HG03520 (cell line): ENCODE measurements at regions not wholly inside any gene's neighbourhood (a gene's known extent, or its start where the extent isn't known, plus 50 kb on each side); places are given as distances from the start of the nearest gene placed in this dataset.
A peak's percentile ranks its signal among the peaks of the same experiment; 100 is the strongest.

ENCODE experiments used
- ATAC-seq: cut with Tn5 transposase; IDR thresholded peaks from one replicate; pipeline ENCODE4 v1.9.1; 2021; ENCODE audit warnings: mild to moderate bottlenecking, moderate library complexity; ENCODE audit not compliant: unreplicated experiment

DNA sequence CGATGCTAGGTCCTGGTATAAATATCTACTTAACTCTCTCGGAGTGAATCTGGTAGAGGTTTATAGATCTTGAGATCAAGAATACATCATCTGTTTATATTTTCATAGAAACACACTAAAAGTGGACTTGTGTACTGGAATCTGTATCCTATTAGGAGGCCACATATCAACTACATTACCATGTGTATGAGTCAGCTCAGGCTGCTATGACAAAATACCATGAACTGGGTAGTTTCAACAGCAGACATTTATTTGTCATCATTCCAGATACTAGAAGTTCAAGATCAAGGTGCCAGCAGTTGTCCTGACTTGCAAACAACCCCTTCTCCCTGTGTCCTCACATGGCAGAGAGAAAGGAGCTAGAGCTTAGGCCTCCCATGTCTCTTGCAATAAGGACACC, 113.9 kb upstream of the PFKP start:
- ATAC-seq = no peak

DNA sequence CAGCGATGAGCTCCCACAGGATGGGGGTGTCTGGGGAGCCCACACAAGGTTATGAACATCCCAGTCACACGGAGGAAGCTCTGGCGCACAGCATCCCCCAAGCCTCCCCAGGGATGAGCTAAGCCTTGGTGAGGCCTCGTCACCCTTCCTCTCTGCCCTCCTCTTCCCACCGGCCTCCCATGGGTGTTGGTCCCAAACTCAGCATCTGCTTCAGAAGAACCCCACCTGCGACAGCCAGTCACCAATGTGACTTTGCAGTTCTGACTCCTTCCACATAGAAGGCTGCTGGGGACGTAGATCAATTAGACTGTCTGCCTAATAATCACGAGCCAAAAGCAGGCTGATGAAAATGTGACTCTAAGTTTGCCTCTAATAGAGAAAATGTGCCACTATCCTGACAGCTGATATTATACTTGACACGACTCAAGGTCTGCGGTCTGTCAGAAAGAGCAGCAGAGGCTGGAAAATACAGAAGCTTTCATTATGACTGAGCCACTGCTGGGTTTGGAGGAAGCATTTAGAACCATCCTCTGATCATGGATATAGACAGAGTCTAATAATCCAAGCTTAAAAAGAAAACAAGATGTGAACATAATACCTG, 116.0 kb upstream of the PFKP start:
- no peak for ATAC-seq

DNA sequence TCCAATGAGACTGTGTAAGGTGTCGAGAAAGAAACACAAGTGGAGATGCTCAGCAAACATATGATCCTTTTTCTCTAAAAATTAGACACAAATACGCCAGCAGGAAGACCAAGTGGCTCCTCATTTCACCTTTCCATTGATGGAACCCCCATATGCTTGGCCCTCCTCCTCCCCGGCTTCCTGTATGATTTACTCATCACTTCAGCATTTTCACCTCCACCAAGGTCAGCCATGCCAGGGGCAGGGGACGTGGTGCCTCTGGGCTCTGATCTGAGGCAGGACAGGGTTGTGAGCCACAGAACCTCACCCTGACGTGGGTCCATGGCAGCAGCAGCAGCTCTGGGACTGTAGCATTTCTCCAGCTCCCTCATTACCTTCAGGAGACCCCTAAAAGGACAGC, 116.8 kb upstream of the PFKP start:
- ATAC-seq = no peak

DNA sequence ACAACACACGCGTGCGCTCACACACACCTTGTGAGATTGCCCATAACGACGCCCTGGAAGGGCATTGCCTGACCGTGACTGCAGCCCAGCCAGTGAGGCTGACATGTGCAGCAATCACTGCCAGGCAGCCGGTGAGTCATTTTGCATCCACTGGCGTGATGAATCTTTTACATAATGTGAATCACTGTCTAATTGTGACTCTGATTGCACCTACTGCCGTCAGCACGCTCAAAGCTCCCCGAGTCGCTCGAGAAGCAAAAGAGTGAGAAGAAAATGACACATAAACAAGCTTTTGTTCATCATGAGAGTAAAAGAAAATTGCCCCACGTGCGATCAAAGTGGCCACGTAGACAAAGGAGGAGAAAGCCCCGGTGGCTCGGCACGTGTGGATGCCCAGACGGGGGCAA, 117.4 kb upstream of the PFKP start:
- peak; percentile 52 for ATAC-seq

DNA sequence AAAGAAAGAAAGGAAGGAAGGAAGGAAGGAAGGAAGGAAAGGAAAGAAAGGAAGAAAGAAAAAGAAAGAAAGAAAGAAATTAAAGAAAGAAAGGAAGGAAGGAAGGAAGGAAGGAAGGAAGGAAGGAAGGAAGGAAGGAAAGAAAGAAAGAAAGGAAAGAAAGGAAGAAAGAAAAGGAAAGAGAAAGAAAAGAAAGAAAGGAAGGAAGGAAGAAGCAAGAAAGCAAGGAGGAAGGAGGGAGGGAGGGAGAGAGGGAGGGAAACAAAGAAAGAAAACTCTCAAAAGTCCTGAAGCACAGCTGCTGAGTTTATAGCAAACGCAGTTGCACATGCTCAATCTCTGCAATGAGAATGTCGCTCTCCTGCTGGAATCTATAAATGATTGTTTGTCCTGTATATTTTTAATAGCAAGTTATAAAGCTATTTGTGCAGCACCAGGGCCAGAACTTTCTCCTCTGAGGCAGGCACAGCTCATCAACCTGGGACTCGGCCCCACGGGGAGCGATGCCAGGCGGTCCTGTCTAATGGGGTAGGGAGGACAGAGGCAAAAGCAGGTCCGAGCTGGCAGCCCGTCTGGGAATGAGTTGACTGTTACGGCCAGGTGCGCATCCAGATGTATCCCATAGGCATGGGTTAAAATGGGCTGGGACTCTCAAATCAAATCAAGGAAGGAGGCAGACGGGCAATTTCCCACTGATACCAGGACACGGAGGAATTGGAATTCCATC, 118.0 kb upstream of the PFKP start:
- ATAC-seq = no peak

DNA sequence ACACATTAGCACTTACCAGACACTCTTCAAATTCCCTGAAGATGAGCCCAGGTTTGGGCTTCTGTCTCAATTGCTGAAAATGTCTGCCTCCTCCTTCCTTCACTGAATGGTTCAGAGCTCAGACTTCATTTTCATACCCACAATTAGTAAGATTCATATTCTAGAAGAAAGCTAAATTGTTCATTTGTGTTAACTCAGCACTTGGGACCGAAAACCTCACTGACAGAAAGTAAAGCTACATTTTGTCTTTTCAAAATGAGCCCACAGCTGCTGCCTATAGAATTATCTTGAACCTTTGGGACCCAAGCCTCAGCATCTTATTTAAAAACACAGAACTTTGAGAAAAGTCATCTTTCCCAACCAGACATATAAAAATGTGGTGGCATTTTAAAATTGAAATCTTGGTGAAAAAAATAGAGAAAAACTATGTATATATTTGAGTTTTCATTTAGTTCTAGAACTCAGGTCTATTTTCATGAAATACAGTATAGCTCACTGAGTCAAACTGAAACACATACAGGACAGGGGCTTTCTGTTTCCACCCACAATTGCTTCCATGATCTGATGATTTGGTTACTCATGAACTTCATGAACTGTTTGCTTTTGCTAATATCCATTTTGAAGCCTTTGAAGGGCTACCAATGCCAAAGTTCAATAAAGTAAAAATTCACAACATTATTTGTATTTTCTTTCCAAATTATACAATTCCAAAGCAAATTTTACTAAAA, 119.1 kb upstream of the PFKP start:
- ATAC-seq = peak; percentile 68

DNA sequence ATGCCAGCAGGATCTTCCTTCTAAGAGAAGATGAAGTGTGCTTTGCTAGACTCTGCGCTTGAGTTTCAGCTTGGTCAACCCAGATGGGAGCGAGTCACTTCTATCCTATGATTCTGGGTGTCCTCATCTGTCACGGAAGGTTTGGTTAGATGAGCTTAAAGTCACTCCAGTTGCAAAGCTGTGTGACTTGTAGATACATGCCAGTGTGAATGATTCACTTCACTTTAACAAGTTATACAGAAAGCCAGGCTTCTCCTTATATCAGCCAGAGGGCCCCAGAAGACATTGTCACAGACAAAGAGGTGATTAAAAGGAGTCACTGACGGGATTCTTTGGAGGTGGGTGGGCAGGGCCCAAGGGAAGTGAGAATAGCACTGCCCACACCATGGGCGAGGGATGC, 122.6 kb upstream of the PFKP start:
- ATAC-seq = no peak

DNA sequence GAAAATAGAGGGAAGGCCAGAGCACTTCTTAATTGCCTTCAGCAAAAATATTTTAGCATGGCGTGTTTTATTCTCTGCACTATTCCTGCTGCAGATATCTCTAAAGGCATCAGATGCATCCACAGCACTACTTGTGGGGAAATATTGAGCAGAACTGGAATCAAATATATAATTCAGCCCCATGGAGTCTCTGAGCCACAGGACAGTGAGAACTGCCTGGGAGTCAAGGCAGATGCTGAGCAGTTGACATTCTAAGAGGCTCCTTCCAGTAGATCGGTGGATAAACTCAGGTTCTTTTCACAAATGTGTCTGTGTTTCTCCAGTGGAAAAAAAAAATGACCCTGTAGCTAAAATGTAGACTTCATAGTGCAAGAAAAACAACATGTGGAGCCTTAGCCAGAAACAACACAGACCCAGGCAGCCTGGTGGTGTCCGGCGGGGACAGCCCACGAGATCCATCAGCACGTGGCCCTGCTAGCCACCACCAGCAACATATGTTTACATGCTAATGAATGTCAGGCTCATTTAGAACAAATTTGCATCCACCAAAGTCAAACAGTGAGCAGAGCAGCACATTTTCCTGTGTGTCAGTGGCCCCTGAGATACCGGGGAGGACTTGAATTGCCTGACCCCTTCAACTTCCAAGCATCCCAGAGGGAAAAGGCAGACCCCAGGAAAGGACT, 123.3 kb upstream of the PFKP start:
- no peak for ATAC-seq

DNA sequence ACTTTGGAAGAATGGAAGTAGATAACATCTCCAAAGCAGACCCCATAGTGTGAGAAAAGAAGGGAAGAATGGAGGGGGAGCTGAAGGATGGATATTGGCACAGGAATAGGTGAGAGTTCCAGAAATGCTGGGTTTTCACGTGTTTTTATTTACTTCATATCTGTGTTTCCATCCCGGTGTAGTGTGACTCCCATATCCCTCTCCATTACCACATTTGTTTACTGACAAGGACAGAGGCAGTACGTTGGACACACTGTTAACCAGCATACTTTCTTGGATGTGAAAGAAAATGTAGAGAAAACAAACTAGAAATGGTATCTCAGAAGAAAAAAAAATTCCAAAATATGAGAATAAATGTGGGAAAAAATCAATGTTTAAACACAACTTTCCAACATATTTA, 124.4 kb upstream of the PFKP start:
- ATAC-seq = no peak

DNA sequence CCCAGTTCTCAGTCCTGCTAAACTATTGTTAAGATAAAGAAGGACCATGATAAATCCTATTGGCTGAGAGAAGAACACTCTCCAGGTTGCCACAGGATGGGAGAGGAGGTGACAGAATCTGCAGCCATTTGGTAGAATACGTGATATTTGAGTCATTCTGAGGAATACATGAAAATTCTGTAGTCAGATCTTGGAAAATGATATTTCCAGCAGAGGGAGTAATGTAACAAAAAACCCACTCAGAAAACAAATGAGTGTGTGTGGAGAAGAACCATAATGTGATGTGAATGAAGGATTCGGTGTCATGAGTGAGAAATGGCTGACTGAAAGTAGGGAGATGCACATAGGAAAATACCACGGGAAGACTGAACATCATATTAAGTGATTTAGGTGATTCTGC, 128.5 kb upstream of the PFKP start:
- no peak for ATAC-seq

DNA sequence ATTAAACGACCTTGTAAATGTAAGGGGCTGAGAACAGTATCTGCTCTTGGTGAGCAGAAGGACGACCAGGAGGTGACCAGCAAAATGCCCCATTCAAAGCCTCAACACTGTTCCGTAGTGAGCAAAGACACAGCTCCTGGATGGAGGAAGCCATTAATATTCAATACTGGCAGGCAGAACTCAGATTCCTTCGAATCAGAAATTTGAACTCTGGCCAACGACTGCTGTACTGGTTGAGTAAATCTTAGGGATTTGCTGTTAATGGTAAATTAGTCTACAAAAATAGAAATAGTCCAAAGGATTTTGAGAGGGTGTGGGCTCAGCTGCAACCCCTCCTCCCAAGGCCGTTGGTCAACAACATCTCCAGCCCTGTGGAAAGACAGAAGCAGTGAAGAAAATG, 130.5 kb upstream of the PFKP start:
- ATAC-seq = no peak

DNA sequence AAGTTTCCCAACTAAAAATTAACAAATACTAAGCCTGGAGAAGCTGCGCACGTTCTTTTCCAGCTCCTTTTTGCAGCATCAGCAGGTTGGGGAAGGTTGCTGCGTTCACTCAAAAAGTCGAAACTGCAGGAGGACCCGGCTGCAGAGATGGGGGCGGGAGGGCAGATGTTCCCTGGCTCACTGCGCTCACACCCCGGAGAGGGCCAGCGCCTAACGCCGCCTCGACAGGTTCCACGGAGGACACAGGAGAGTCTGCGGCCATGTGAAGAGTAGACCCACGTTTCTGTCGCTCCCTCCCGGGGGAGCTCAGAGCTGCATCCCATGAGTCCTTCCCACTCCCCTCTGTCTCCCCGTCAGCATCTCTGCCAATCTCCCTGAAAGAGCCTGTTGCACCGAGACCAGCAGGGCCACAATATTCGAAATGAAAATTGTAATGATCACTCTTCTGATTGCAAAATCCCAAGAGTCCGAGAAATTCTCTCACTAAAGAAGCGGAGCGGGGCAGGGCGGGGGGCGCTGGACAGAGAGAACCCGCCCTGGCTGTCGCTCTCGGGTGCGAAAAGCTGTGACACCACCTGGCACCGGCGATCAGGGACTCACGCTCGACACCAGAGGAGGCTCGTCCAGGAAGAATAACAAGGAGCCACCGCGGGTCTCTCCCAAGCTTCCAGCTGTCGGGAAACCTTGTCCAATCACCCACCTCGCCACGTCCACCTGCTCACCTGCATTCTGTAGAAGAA, 131.5 kb upstream of the PFKP start:
- ATAC-seq = no peak

DNA sequence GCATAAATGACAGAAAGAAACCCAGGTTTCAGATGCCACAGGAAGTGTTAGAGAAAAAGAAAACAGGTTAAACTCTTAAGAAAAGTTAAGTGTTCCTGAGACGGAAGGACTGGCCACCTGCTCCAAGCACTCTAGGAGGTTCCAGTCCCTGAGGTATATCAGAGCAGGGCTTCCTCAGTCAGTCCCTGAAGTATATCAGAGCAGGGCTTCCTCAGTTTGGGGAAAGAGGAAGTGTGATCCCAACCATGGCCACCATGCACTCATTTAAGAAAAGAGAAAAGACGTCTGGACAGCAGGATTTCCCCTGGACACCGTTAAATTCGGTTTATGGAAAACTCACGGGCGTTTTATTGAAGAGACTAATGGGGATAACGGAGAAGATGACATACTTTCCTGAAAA, 133.4 kb upstream of the PFKP start:
- ATAC-seq = no peak

DNA sequence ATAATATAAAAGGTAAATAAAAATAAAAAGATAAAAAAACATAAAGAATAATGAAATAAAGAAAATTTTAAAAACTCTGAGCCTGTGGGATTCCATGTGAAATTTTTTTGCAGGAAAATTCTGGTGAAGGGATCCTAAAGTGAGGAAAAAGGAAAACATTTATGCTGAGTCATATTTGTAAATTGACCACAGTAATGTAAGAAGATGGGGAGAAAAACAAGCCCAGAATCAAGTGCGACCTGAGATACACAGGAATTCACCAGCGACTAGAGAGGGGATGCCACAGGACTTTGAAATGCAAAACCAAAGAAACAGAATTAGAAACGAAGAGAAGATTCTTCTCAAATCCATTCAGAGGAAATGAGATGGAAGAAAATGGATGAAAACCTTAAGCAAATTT, 133.8 kb upstream of the PFKP start:
- no peak for ATAC-seq

DNA sequence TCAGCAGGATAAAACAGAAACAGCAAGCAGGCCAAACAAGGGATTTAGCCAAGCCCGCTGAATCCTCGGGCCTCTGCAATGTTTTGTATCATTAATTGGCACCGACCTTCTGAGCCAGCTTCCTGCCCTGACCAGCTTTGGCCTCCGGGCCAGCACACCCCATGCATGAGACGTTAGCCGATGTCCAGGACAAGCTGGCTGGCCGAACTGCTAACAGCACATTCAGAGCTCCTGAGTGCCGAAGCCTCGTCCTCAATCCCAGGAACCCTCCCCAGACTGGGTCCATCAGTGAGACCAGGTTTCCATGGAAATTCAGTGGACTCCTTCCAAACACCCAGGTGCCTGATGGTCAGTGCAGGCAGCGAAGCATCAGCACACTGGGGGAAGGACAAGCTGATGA, 134.3 kb upstream of the PFKP start:
- ATAC-seq = no peak

DNA sequence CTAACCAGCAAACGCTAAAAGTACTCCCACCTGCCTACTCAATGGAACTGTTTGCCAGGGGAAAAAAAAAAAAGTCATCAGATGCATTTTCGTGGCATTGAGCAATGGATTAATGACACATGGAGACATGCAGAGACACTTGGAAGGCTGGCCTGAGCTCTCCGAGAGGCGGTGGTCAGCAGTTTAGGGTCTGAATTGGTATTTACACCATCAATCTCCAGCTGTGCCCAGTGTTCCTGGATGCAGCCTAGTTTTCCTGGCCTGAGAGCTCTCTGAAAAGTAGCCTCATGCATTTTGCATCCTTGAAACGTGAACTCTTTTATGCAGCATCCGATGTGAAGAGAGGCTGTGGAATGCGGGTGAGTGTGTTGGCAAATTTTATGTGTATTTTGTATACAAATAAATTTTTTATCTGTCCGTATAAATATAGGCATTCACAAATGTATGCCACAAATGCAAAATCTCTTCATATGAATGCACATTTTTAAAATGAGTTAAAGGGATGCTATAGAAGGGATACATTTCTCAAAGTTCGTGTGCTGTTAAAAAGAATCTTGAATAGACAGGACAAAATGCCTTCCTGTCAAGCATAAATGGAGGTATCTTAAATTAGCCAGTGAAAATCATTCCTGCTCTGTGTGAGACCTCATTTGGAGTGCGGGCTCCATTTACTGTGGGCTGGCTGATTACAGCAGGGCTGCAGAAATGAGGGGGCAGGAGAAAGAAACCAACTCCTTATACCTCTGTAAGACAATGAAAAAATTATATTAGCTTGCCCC, 137.7 kb upstream of the PFKP start:
- ATAC-seq = no peak

DNA sequence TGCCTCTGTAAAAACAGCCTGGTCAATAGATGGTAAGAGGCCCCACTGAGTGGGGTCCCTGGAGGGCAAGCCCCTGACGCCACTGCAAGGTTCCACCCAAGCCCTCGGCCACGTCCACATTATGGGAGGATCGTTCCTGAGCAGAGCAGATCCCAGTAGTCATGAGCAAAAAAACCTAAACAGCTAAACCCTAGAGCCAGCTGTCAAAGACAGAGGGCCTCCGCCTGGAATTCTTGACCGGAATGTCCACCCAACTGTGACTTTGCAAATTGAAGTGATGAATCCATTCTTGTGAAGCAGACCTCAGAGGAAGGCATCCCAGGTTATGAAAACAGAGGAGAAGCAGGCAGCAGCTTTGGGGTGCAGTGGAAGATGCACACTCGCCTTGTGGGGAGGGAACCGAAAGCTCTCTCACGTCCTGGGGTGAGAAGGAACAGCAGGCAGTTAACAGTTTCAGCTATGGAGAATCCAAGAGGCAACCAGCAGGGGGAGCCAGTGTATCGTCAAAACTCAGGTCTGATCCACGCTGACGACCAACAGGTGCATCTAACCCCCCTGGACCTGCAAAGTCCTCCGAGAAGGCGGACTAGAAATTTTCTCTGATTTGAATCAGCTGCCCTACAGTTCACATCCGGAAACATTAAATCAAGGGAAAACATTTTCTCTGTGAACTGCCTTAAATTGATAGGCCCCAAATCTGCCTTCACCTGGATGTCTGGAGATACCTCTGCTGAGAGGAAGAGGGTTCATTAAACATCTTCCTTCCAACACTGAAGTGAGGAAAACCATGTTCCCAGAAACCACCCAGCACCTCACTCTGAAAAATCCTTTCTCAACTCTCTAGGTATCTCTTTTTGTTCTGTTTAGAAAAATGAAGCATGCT, 139.1 kb upstream of the PFKP start:
- peak; percentile 91 for ATAC-seq

DNA sequence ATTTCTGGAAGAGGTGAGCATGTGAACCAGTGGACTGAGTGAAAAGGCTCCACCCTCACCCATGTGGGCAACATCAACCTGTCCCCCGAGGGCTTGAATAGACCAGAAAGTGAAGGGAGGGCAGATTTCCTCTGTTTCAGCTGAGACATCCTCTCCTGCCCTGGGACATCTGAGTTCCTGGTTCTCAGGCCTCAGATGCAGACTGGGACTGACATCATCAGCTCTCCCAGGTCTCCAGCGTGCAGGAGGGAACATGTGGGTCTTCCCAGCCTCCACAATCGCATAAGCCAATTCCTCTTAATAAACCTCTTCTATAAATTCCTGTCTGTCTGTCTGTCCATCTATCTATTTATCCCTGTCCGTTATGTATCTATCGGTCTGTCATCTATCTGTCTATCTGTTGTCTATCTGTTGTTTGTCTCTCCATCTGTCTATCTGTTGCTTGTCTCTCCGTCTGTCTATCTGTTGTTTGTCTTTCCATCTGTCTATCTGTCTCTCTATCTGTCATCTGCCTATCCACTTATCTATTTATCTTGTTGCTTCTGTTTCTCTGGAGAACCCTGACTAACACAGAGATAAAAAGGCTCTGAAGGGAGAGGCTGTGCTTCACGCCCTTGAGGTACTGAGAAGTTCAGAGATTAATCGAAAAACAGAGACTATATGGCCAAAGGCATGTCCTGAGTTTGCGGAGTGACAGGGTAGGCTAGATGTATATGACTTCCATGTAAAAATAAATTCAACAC, 140.3 kb upstream of the PFKP start:
- ATAC-seq = no peak

DNA sequence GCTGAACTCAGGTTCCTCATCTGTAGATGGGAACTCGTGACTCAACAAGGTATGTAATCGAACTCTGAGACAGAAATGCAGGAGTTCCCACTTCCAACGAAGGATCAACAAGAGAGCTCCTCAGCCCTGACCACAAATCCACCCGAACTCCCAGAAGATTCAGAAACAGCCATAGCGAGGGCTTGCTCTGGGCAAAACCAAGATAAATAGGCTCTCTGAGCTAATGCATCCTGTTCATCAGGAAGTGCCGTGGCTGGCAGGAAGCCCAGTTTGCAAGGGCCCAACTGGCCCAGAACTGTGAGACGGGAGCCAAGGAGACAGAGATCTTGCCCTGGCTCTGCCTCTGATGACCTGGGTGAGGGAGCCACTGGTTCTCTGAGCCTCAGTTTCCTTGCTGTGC, 141.7 kb upstream of the PFKP start:
- ATAC-seq = no peak
